Activated CD4-positive, alpha-beta T cell treated with anti-CD3 and anti-CD28 coated beads for 24 hours (primary cell): ENCODE measurements at regions not wholly inside any gene's neighbourhood (a gene's known extent, or its start where the extent isn't known, plus 50 kb on each side); places are given as distances from the start of the nearest gene placed in this dataset.
"Not testable (repeated sequence)": the region's sequence is repeated elsewhere in the genome, so short reads cannot be mapped to it uniquely, and the experiment has no call there.

Experiments
- DNase-seq, 2 donors: peaks; one replicate each; pipeline ENCODE4 v3.0.0-alpha.2; 2020; ENCODE audit warnings: low read depth in 2 of 2

- DNase-seq: no peak
These were observed 693.4 kb downstream of the TOX3 start for GRCh38 chr16:51853586-51853985.

DNA sequence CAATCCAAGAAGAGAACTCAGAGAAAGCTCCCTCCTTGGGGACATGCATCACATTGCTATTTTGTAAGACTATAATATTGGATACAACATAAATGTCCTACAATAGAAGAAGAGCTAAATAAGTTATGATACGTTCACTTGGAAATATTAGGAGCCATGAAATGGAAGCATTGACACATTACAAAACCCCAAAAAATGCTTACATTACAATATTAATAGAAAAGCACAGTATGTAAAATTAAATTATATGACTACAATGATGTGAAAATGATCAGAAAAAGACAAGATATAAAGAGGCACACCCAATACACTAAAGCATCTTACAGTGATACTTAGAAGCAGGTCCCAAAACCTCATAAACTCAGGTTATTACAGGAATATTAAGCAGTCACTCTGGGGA, 694.1 kb downstream of the TOX3 start:
- no peak for DNase-seq

DNA sequence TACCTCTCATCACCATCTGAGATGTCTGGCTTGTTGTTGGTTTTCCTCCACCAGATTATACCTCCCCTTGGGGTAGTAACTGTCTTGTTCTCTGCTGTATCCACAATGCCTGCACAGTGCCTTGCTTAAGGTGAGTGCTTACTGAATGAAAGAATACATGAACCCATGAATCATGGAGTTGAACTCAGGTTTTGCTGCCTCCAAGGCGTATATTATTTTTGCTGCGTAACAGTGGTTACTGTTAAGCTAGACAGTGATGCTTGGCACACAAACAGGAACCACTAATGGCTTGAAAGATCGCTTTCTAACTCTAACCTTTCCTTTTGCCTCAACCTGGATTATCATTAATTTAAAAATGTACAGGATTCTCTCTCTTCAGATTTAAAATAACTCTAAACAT, 695.8 kb downstream of the TOX3 start:
- DNase-seq: no peak

GRCh38 chr16:51849715-51850114, 697.2 kb downstream of the TOX3 start:
- no peak for DNase-seq

DNA sequence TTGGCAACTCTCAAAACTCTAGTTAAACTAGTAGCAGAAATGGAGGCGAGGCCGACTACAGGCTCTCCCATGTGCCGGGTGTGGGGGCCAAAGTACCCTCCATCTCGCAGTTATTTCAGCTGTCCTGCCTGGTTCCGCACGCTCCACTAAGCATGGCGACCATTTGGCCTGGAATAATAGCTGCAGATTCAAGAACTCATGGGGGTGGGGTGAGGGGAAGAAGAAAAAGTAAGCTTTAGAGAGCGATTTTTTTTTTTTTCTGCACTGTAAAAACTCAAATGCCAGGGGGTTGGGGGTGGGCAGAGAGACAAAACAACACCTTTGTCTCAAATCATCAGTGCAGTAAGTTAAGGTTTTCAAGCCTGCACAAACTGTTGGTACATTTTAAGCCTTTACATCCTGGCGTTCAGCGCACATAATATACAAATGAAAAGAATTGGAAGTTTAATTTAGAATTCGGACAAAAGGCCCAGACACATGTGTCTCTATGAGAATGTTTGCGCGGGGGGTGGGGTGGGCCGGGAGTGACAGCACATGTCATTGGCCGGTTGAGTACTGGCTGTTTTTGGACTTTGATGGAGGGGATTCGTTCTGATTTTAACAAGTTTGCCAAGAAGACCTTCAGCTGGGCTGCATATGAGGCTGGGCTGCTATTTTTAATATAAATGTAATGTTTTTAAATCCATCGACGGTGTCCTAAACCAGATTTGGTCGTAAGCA, 694.7 kb upstream of the SALL1 start:
- no peak for DNase-seq

- no peak for DNase-seq
These were observed 688.8 kb upstream of the SALL1 start for GRCh38 chr16:51839727-51840462.

DNA sequence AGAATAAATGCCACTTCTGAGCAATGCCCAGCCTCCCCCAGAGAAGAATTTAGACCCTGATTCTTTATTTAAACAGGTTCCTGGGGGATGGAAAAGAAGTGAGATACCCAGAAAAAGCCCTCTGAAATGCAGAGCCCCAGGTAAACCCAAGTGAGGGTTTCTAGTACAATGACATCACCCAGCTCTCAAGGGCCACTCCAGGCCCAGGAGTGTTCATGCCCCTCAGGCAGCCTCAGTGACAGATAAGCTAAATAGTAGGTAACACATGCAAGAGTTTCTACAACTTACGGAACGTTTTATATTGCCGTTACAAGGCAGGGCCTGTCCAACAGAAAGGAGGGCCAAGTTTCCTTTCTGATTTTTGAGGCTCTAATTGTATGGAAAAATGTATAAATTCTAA, 683.7 kb upstream of the SALL1 start:
- no peak for DNase-seq

DNA sequence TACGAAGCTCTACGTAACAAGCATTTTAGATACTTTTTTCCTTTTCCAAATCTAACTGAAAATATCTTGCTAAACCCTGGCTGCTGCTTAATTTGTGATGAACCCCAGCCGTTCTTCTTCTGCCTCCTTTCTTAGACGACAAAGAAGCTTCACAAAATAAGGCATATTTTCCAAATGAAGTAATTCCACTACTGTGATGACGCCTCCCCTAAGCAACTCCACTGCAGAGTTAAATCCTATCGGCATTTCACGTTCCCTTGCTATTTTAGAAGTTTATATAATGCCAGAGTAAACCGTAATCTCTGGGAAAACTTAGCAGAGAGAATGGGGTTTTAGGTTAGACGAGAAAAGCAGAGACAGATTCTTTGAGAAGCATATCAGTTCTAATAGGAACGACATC, 683.1 kb upstream of the SALL1 start:
- no peak for DNase-seq

- no peak for DNase-seq
These were observed 680.7 kb upstream of the SALL1 start for GRCh38 chr16:51831595-51832367.

DNA sequence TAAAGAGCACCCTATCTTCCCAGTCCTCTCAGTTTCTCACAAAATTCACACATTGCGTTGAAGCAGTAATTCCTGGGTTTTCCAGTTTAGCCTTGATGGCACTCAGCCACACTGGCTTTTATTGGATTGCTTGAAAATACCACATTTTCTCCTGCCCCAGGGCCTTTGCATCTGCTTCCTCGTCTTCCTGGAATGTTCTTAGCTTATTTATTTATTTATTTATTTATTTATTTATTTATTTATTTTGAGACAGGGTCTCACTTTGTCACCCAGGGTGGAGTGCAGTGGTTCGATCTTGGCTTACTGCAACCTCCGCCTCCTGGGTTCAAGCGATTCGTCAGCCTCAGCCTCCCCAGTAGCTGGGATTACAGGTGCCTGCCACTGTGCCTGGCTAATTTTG, 680.0 kb upstream of the SALL1 start:
- not testable (repeated sequence) for DNase-seq

- no peak for DNase-seq
These were observed 674.7 kb upstream of the SALL1 start for GRCh38 chr16:51825779-51826178.

- DNase-seq: no peak
These were observed 671.4 kb upstream of the SALL1 start for GRCh38 chr16:51822471-51822870.

DNA sequence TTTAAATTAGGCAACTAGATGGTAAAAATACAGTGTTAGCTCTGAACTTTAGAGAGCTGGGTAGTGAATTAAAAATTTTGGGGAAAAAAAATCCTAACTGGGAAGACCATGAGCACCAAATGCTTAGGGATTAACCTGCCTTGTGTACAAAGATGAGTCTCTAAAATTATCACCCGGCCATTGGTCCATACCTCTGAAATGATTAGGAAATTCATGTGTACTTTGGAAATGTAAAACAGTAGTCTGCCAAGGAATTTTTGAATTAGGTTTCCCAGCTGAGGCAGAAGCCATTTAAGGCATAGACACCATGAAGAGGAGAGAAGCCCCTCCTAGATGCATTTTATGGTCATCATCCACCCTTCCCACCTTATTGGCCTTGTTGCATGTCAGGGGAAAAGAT, 670.5 kb upstream of the SALL1 start:
- no peak for DNase-seq

- DNase-seq: no peak
These were observed 669.1 kb upstream of the SALL1 start for GRCh38 chr16:51820176-51820575.

DNA sequence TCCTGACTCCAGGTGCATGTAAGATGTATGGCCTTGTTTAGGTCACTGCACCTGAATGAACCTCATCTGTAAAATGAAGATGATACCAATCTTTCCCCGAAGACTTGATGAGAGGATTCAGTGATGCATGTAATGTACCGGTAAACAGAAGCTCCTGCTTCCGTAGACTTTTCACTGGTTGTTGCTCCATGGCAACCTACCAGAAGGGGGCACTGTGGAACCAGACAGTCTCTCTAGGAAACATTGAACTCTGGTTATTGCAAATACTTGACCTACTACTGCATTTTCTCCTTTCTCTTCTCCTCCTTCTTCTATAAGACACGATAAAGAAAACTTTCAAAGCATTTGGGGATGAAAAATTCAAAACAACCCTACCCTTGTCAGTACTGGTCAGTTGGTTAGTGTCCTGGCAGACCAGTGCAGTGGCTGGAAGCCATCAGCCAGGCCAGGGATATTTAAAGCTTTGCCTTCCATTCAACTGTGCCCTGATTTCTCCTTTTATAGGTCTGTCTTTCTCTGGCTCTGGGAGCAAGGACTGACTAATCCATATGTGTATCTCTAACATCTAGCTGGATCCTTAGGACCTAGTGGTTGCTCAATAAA, 667.4 kb upstream of the SALL1 start:
- no peak for DNase-seq

DNA sequence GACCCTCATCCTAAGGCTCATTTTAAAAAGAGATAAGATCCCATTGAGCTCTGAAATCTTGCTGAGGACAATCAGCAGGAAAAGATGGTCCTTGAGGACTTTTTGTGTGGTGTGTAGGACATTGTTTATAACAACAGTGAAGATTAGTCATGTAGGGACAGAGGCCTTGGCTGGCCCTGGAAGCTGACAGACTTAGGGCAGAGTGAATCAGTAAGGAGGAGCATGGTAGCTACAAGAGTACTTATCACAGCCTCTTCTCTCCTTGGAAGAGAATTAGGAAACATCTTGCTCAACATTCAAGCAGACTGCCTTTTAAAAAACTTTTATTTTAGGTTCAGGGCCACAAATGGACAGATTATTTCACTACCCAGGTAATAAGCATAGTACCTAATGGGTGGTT, 665.9 kb upstream of the SALL1 start:
- DNase-seq: no peak

- DNase-seq: no peak
These were observed 664.5 kb upstream of the SALL1 start for GRCh38 chr16:51815523-51815922.

DNA sequence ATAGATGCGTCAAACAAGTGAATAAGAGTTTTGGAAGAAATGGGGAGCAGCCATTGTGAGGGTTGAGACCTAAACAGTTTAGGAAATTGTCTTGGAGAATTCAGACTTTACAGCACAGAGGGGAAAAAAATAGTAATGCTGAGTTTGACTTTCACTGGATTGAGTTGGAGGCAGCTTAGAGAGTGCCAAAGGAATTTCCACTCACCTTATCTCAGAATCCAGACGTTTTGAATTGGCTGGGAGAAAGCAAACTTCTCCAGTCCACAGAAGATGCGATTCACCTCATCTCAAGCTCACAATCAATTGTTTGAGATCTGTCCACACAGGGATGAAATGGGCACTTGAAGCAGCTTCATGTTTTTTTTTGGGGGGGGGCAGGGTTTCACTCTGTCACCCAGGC, 663.5 kb upstream of the SALL1 start:
- DNase-seq: no peak

DNA sequence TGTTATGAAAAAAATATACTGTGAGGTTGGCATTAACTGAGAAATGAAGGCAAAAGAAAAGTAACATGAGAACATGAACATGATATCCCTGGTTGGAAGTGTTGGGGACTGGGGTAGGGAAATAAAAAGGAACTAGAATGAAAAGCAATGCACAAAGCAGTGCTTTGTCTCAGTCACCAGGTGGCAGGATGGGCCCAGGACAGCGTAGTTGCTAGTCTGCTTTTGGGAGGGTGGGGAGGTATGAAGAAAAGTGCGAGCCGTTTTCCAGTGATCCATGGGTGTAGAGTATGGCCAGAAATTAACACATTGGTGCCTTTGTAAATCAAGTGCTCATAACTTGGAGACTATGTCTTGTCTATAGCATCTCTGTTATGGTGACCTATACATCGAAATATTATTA, 662.5 kb upstream of the SALL1 start:
- DNase-seq: no peak

DNA sequence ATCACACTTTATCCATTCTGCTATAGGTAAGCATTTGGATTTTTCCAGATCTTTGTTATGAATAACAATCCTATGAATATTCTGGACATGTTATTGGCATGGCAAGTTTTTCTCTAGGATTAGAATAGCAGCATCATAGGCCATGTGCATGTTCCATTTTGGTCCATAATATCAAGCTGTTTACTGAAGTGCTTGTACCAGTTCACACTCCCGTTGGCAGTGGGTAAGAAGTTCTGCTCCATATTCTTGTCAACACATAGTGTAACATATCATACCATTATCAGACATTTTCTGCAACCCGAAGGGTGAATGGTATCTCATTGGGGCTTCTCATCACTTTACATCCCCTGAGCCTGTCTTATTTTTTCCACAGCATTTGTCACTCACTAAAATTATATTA, 661.9 kb upstream of the SALL1 start:
- no peak for DNase-seq

DNA sequence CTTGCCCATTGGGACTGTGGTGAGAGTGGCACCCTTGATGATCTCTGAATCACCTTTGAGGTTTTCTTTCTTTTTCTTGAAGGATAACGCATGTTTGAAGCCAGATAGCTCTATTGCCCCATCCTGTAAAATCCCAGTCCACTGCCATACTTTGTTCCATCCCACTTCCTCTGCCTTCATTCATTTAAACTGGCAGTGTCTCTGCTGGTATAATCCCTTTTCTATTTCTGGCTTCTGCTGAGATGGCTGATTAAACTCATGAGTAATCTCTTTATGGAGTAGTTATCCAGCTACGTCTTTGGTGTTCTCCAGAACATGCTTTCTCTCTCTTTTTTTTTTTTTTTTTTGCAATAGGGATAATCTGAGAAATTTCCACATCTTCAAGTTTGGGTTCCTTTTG, 656.5 kb upstream of the SALL1 start:
- DNase-seq: no peak

DNA sequence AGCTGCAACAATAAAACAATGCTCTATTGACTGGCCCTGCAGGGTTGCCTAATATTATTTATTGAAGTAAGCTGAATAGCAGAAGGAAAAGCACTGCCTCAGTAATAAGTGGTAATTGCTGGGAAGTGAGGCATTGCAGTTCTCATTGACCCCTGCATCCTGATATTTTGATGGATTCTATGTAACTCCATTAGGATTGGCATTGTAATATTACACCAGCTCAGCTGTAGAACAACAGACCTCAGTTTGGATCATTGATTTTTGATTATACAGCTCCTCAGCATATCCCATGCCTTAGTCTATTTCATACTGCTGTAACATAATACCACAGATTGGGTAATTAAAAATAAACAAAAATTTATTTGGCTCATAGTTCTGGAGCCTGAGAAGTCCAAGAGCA, 650.6 kb upstream of the SALL1 start:
- no peak for DNase-seq
